Activated T-cell treated with anti-CD3 and anti-CD28 coated beads for 48 hours (primary cell): ENCODE measurements at regions not wholly inside any gene's neighbourhood (a gene's known extent, or its start where the extent isn't known, plus 50 kb on each side); places are given as distances from the start of the nearest gene placed in this dataset.

Source experiments
- DNase-seq: peaks from one replicate; pipeline ENCODE4 v3.0.0-alpha.2; 2020; ENCODE audit warnings: low read depth

DNA sequence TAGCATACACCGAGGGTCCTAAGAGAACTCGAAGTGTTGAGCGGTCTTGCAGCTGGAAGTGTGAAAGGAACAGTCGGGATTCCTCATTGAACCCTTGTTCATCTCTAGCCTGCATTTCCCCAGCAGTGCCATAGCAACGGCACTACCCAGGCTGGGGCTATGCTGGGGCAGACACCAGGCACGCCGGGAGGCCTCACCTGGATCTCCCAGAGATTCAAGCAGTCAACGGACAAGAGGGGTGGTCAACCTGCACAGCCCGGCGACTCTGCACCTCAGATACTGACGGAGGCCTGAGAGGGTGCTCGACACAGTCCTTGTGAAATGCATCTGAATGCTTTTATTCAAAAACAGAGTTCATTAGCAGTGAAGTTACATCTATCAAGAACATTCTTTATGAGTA is 604.2 kb downstream of the GALR1 start:
- DNase-seq, result no peak

DNA sequence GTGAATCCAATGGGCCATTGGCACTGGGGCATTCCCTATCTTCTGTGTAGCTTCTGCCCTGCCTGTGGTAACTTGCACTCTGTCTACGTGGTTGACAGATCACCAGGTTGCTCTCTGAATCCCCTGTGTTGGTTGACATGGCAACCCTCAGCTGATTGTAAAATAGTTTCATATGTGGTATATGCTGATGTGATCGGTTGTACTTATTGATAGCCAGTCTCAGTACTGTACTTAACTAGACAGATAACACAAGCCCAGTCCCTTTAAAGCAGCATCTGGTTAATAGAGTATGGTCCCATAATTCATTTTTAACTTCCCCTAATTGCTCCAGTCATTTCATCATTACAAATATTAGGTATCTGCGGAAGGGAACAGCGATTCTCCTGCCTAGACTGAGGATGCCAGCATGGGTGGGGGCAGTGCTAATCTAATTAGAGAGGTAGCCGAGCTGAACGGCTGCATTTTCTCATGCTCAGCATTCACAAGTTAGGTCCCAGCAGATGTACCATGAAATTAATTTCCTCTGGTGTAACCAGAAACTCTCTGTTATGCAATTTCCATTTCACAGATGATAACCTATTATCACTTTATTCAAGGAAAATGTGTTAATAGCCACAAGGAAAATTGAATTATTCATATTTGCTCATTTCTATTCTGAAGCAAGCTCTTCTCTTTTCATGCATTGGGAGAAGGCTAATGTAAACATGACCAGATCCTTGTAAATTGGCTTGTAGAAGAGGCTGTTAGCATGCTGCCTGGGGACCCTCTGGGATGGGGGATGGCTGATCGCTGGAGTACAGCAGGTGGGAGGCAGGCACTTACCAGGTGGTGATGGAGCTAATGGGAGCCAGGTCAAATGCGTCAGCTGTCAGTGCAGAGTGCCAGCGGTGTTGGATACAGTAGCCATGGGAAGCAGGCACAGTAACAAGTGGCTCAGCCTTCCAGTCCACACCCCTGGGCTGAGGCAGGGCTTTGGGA is 608.3 kb downstream of the GALR1 start:
- DNase-seq, result no peak

DNA sequence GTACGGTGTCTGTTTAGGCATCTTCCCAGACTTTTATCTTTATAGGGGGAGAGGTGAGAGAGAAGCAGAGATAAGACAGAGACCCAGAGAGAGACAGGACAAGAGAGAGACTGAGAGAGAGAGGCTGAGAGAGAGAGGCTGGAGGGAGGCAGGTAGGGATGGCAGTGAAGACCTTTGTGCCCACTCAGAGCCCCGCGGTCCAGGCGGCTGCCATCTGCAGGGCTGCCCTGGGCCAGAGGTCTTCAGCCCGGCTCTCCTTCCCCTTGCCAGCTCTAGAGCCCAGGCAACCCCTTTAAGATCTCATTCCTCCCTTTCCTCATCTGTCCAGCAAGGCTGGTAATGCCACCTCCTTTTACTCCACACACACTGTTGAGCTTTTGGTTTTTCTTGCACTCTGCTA is 610.0 kb downstream of the GALR1 start:
- no peak for DNase-seq

DNA sequence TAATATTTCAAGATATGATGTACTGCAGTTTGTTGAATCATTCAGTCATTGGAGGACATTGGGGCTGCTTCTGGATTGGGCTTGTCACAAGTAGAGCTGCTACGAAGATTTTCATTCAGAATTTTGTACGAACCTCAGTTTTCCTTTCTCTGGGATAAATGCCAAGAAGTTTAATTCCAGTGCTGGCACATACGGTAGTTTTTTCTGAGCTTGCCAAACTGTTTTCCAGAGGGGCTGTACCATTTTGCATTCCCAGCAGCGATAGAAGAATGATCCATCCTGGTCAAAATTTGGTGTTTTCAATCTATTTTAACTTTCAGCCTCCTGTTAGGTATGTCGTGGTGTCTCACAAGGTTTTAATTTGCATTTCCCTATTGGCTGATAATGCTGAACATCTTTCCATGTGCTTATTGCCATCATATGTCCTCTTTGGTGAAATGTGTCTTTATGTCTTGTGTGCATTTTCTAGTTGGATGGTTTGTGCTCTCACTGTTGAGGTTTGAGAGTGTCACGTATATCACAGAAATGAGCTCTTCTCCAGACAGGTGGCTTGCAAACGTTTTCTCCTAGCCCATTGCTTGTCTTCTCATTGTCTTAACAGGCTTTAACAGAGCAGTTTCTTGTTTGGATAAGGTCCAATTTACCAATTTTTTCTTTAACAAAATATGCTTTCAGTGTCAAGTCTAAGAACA is 612.6 kb downstream of the GALR1 start:
- DNase-seq, result no peak

DNA sequence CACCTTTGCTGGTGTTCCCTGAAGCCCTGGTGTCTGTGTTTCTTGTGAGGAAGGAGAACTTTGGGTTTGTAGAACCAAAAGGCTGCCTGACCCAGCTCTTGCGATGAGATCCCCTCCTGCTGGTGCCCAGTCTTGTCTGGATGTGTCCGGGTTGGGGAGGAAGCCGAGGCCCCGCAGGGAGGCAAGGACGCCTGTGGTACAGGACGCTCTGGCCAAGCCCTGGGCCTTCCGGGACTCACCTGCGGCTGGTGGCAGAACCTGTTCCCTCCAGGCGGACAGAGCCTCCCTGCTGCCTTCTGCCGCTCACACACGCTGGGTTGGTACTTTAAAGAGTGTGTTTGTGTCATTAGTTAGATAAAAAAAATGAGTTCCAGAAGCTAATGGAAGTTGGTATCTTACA is 616.2 kb downstream of the GALR1 start:
- no peak for DNase-seq

DNA sequence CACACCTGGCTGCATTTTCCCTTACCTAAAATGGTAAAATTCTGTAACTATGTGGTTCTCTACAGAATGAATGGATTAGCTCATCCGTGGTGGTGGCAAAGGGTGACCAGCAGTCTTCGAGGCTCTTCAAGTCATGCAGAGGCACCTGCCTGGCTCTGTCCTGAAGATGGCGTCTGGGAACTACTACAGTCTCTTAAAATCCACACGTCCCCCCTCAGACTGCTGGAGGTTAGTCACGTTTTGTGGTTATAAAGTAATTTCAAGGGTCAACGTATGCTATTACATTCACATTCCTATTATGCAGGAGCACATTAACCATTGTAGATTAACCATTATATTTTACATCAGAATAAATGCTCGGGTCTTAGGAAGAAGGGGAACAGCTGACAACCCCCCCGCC is 616.7 kb downstream of the GALR1 start:
- no peak for DNase-seq

DNA sequence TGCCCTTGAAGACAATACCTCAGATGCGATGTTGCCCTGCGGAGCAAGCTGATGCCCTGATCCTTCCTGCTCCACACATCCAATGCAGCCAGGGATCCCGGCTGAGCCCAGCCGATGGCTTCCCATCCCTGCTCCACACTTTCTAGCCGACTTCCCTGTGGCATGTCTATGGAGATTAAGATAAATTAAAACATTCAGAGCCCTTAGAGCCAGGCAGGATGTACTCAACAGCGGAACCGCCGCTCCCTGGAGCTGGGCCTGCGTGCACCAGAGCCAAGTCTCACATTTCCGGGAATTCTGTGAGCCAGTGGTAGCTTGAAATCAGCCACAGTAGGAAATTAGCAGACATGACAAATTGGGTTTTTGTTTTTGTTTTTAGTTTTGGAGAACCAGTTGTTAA is 620.6 kb downstream of the GALR1 start:
- DNase-seq, result no peak

DNA sequence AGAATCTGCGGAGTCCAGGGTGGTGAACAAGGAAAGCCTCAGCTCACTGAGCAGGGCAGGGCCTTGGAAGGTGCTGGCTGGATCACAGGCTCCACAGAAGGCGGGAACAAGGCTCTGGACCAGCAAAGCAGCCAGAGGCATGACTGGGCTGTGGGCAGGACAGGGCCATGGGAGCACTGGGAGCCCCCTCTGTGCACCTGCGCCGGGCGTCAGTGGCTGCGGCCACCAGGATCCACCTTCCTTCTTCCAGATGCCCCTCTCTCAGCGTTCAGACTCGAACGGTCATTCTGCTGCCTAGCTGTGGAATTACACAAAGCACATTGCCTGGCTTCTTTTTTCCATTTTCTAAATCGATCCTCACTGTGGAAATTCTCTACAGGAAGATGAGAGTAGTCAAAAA is 621.2 kb downstream of the GALR1 start:
- DNase-seq, result no peak

DNA sequence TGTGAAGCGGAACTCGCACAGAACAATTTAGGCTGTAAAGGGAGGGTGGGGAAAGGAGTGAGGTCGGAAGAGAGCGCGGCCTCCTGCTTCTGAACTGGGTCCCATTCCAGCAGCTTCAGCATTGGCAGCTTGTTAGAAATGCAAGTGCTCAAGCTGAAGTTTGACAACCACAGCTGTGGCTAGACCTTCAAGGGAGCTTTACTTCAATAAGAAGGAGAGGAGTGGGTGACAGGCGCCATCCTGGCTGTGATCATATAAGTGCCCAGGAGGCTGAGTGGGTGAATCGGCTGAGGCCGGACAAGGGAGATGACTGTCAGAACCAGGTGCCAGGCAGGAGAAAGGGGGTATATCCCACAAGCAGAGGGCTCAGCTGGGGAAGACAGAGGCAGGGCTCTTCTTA is 622.5 kb downstream of the GALR1 start:
- no peak for DNase-seq

DNA sequence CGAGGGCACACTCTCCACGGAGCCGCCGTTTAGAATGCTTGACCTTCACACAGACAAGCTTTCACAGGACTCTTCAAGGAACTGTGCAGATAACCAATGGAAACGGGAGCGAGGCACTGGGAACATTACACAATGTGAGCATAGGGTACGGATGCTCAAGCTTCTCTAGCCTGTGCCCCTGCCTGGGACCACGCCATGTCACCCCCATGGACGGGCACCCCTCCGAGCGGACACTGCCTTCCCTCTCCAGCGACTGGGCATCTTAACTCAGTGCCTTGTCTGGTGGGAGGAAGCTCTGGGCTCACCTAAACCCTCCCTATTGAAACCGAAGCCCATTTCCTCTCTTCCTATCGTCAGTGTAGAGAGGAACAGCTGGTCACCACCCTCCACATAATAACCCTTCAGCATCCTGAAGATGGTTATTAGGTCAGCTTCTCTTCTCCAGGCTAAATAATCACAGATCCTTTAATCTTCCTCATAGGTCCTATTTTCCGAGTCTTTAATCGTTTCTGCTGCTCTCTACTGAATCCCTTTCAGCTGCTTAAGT is 626.7 kb downstream of the GALR1 start:
- DNase-seq, result no peak

DNA sequence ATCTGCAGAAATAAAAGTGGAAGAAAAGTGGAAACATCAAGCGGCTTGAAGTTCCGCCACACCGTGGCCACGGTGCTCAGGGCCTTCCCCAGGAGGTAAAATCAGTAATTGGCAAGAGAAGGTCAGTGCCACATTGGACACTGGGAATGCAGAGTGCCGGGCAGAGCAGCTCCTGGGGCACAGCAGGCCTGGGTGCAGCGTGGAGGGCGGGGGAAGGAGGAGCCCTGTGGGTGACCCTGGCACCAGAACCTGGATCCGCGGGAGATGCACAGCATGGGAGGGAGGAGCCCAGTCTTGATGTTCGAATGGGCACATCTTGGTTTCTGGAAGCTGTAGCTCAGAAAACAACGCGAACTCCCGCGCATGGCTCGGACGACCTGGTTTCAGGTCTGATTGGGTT is 630.2 kb downstream of the GALR1 start:
- DNase-seq, result no peak

DNA sequence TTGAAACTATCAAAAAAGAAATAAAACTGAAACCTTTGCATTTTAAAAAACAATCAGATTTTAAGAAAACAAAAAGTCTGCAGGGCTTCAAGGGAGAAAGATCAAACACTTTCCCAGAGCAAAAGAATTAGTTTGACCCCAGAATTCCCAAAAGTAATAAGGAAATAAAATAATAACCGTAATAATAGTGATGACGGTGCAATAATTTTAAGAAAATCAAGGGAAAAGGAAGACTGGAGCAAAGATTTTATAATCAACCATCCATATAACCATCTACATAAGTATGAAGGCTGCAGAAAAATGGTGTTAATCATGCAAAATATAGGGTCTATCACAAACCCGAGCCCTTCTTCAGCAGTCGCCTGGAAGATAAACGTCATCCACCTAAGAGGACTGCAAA is 634.8 kb downstream of the GALR1 start:
- DNase-seq, result no peak

DNA sequence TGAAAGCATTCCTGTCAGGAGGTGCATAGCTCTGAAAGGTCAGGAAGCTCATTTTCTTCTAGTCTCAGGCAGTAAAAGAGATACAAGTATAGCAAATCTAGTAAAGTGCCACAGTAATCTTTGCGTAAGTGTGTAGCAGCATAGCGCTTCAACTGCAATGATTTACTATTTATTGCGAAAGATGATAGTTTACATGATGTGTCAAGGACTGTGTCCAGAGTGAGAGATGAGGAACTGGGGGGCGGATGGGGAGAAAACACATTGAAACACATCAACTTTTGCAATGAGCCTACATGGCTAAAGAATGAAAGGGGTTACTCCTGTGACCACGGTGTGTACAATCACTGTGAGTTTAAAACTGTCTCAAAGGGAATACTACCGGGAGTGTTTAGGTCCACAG is 644.4 kb downstream of the GALR1 start:
- no peak for DNase-seq

DNA sequence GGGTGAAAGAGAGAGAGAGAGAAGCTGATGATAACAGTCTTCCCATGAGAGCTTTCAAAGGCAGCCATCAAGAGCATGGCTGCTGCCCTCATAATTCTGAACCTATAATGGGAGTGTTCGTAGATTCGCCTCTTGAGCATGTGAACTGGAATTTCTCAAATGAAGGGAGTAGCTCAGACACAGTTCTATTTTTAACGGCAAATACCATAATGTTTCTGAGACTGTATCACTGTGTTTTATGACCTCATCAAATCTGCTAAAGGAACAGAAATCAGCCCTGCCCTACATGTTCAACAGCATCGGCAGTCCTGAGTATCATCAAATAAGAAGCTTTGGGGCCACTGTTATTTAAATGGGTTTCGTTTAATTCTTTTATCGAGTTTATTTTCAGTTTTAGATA is 645.6 kb downstream of the GALR1 start:
- DNase-seq, result no peak

DNA sequence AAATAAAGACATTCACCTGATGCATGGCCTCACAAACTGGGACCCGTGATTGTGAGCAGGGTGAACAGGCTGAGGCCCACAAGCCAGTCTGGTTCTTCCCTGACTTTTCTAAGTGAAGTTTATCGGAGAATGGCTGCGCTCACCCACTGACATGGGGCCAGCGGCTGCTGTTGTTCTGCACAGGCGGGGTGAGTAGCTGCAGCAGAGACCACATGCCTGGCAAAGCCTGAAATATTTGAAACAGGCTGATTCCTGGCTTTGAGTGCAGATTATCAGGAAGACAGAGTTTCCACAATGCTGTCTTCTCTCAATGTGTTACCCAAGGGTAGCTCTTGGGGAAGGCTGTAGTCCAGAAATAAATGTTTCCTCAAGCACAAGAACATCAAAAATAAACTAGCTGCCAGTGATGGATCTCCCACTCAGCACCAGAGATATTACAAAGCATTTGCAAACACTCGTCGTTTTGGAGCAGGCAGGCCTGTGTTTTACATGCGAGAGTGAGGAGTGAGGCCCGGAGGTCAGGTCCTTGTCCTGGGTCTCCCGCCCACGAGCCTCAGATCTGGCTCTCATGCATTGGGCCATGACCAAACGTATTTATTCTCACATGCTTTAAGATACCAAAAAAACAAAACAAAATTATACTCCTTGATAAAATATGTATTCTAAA is 647.1 kb downstream of the GALR1 start:
- no peak for DNase-seq

DNA sequence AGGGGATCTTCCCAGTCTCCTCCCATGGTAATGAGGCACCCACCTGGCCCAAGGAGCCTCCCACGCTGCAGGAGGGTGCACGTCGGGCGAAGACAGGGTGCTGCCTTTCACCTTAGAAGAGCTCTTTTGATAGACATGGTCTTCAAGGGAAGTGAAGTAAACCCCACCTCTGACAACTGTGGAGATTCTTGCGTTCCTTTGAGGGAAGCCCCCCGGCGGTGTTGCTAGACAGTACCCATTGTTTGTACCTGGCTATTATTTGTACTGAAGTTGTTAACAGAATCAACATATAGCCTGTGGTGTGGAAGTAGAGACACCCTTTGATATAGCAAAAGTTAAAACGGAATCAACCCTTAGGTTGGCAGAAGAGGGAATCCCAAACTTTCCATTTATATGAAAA is 648.0 kb downstream of the GALR1 start:
- no peak for DNase-seq

DNA sequence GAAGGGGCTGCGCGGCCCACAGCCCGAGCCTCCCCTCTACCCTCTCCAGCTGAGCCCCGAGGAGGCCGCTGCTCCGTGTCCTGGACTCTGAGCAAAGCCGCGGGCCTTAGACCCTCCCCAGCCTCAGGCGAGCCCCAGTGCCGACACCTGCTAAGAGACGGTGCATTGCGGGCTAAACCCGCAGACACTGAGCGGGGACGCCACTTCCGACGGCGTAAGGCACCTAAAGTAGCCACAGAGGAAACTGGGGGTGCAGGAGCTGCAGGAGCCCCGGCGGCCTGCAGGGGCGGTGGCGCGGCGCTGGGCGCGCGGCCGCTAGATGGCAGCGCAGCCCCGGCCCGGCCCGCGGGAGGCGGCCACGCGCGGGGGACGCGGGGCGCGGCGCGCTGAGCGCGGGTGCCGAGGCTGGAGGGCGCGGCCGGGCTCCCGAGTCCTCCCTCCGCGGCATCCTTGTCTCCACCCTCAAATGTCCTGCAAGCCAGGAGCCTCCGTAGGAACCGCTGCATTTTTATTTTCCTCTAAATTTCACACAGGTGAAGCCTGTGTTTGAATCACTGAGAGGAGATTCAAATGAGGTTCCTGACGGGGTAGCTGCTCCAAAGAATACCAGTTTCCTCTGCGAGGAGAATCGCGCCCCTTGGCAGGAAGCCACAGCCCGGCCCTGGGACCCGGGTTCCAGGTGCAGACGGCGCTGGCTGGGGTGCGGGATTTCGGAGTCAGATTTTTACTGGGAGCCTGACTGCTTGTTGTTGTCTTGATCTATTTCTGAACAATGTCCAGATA is 650.5 kb downstream of the GALR1 start:
- DNase-seq, result peak; percentile 60

DNA sequence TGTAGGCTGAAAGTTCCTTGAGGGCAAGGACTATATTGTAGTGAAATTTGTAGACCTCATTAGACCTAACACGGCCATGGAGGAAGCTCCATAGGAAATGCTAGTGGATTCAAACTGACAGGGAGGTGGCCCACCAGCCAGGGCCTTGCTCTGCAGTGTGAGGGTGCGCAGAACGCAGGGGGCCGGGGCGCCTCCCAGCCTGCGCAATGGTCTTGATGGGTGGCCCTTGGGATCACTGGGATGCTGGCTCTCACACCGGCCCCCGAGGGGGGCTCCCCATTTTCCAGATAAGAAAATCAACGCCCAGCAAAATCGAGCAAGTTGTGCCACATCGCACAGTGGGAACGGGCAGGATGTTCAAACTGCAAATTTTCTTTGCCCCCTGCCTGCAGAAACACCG is 655.4 kb downstream of the GALR1 start:
- DNase-seq, result no peak

DNA sequence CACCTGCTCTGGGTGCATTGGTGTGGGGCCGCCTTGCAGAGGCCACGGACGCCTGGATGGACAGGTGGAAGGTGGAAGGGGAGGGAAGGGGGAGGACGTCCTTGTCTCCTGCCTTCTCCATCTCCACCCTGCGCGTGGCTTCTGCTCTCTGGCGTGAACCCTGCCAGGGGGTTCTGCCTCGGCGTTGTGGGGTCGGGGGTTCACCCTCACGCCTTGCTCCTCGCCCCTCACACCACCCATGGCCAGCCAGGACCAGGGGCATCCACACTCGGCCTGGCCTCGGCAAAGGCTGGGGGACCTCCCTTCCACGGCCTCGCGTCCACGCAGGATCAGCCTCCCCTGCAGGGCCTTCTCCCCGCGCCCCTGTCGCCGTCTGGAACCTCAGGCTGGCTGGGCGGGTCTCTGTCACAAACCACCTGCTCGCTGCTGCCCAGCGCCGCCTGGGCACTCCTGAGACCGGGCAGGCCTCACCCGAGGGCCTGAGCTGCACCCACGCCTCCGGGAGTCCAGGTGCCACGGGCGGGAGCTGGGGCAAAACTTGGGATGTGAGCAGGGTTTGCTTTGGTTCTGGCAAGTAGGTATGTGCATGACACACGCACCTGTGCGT is 655.9 kb downstream of the GALR1 start:
- no peak for DNase-seq

DNA sequence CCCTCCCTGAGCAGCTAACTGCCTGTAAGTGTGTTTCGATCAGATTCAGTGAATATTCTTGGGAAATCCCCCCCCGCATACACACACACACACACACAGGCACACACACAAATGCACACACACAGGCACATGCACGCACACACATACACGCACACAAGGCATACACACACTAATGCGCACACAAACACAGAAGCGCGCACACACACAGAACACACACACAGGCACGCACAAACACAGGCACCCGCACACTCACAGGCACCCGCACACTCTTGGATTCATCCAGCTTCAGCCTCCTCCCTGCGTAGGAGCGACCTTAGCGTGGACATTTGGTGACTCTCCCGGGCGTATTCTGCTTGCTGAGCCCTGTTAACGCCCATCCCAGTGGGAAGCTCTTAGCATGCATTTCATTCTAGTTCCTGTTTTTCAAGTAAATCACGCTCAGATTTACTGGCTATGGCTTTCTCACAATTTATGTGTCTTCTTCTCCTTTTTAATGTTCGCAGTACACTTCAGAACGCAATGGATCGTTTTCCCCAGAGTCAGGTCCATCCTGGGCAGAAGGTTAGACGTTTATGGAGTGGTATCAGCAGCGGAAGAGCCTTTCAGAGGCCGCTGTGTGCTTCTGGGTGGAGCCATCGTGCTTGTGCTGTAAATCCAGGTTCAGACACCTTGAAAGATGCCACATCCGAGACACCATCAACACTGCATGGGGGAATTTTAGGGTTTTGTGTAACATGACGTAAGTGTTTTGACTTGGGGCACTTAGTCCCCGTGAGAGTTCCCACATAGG is 656.6 kb downstream of the GALR1 start:
- no peak for DNase-seq

DNA sequence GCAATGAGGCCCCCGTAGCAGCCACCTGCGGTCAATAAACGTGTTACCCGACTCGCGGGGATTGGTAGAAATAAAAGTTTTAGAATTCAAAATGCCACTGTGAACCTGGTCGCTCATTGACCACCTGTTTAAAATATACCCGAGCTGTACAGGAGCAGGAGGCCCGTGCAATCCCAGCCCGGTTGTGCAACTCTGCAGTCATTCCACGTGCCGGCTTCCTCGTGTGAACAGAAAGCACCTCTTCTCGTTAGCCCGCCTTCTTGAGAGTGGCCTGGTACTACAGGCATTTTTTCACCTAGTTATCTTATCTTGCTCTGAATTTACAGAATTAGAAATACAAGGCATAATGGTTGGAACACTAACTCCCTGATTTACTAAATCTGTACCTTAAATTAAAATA is 660.7 kb downstream of the GALR1 start:
- DNase-seq, result no peak
